ENCODE measurements at regions not wholly inside any gene's neighbourhood (a gene's known extent, or its start where the extent isn't known, plus 50 kb on each side); places are given as distances from the start of the nearest gene placed in this dataset.

GRCh38 chr1:232110281-232111090, 483.9 kb downstream of the DISC1 start:
- ATAC-seq: peak in 1 of 8 donors; percentile 37
- 62% methylated on average over 14 of the region's 14 CpGs for WGBS, 2 donors
- peaks cover 0 to 5% (median 0%) of the 10 kb centered on the region in 7 donors for H3K27me3 ChIP-seq
- TF ChIP-seq CTCF (IDR thresholded peaks at IDR 0.05): no peak
- H3K4me1 ChIP-seq: no peaks in the 10 kb centered on the region
- H3K9me3 ChIP-seq: no peaks in the 10 kb centered on the region
- no peaks in the 10 kb centered on the region for H3K36me3 ChIP-seq
- H3K4me3 ChIP-seq: no peak overlapping the region
- no peak overlapping the region for H3K27ac ChIP-seq
- intact Hi-C loops (cut with DNase I): no loop called here
- no peak for DNase-seq

- H3K9me3 ChIP-seq: no peaks in the 10 kb centered on the region
- no peak overlapping the region for H3K27ac ChIP-seq
- 87 to 97% methylated on average over 1 of the region's 1 CpG for WGBS, 2 donors
- DNase-seq (no peak), ATAC-seq (no peak)
- no peak for TF ChIP-seq CTCF (IDR thresholded peaks at IDR 0.05)
- H3K36me3 ChIP-seq: no peaks in the 10 kb centered on the region
- H3K4me3 ChIP-seq: no peak overlapping the region
- no peaks in the 10 kb centered on the region for H3K4me1 ChIP-seq
- peaks cover 0 to 5% (median 0%) of the 10 kb centered on the region in 7 donors for H3K27me3 ChIP-seq
- intact Hi-C loops (cut with DNase I): no loop called here
Measured at GRCh38 chr1:232109391-232109790, 482.8 kb downstream of the DISC1 start.

GRCh38 chr1:232108598-232108997, 482.0 kb downstream of the DISC1 start:
- ATAC-seq (no peak), DNase-seq (no peak)
- TF ChIP-seq CTCF (IDR thresholded peaks at IDR 0.05): no peak
- no peaks in the 10 kb centered on the region for H3K4me1 ChIP-seq
- peaks cover 0 to 5% (median 0%) of the 10 kb centered on the region in 7 donors for H3K27me3 ChIP-seq
- 84 to 85% methylated on average over 3 of the region's 3 CpGs for WGBS, 2 donors
- intact Hi-C loops (cut with DNase I): no loop called here
- no peak overlapping the region for H3K27ac ChIP-seq
- no peaks in the 10 kb centered on the region for H3K36me3 ChIP-seq
- no peaks in the 10 kb centered on the region for H3K9me3 ChIP-seq
- no peak overlapping the region for H3K4me3 ChIP-seq

GRCh38 chr1:232106415-232106814, 479.8 kb downstream of the DISC1 start:
- Histone ChIP-seq H3K9me3 (no peaks in the 10 kb centered on the region), H3K4me3 (no peak overlapping the region), H3K27me3 (peaks cover 0 to 5% (median 0%) of the 10 kb centered on the region in 7 donors), H3K36me3 (no peaks in the 10 kb centered on the region), H3K27ac (no peak overlapping the region), H3K4me1 (no peaks in the 10 kb centered on the region)
- DNase-seq: no peak
- intact Hi-C loops (cut with DNase I): no loop called here
- no peak for ATAC-seq
- no peak for TF ChIP-seq CTCF (IDR thresholded peaks at IDR 0.05)
- WGBS, 2 donors: 84 to 91% methylated on average over 4 of the region's 4 CpGs
